Stomach (tissue), 4 donors: ENCODE measurements at regions not wholly inside any gene's neighbourhood (a gene's known extent, or its start where the extent isn't known, plus 50 kb on each side); places are given as distances from the start of the nearest gene placed in this dataset.

Experiments
- CTCF ChIP-seq, 7 experiments: fragments of 450-650 bp in 4 of 7; fragments of 200-600 bp in 3 of 7; sonication (generic) in 3 of 7; IDR thresholded peaks; one replicate each; pipeline ENCODE4 v1.5.1; 2016 to 2019; ENCODE audit warnings: antibody characterized with exemption in 7 of 7, control low read depth in 2 of 7, mild to moderate bottlenecking in 1 of 7
- EP300 ChIP-seq: sonication (generic); formaldehyde crosslinking; IDR thresholded peaks from one replicate; pipeline ENCODE4 v1.6.1; 2017; ENCODE audit warnings: antibody characterized with exemption
- POLR2AphosphoS5 ChIP-seq, 3 donors: sonication (generic); formaldehyde crosslinking; IDR thresholded peaks; one replicate each; pipeline ENCODE4 v1.6.1; 2016; ENCODE audit warnings: antibody characterized with exemption in 3 of 3

DNA sequence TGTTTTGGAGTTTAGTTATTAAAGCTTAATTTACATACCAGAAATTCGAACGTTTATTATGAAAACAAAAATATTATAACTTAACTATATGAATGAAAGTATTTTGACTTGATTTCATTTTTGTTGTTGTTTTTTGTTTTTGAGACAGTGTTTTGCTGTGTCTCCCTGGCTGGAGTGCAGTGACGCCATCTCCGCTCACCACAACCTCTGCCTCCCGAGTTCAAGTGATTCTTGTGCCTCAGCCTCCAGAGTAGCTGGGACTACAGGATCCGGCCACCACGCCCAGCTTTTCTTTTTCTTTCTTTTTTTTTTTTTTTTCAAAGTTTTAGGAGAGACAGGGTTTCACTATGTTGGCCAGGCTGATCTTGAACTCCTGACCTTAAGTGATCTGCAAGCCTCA, 392.6 kb downstream of the PCDH17 start:
- TF ChIP-seq POLR2AphosphoS5 (IDR thresholded peaks at IDR 0.05), result no peak
- TF ChIP-seq CTCF (IDR thresholded peaks at IDR 0.05), result no peak
- TF ChIP-seq EP300, result no peak
